ENCODE measurements at regions not wholly inside any gene's neighbourhood (a gene's known extent, or its start where the extent isn't known, plus 50 kb on each side); places are given as distances from the start of the nearest gene placed in this dataset.

- TF ChIP-seq, protein P1, sequence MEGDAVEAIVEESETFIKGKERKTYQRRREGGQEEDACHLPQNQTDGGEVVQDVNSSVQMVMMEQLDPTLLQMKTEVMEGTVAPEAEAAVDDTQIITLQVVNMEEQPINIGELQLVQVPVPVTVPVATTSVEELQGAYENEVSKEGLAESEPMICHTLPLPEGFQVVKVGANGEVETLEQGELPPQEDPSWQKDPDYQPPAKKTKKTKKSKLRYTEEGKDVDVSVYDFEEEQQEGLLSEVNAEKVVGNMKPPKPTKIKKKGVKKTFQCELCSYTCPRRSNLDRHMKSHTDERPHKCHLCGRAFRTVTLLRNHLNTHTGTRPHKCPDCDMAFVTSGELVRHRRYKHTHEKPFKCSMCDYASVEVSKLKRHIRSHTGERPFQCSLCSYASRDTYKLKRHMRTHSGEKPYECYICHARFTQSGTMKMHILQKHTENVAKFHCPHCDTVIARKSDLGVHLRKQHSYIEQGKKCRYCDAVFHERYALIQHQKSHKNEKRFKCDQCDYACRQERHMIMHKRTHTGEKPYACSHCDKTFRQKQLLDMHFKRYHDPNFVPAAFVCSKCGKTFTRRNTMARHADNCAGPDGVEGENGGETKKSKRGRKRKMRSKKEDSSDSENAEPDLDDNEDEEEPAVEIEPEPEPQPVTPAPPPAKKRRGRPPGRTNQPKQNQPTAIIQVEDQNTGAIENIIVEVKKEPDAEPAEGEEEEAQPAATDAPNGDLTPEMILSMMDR (conservative IDR thresholded peaks at IDR 0.05; ENCODE audit: low read depth, low read length) = no peak
- TF ChIP-seq EZH2 (IDR thresholded peaks at IDR 0.05; ENCODE audit: low read length, unreplicated experiment) = no peak
These were observed 102.2 kb upstream of the LHX1 start for GRCh38 chr17:36835036-36835435.
